ENCODE measurements at regions not wholly inside any gene's neighbourhood (a gene's known extent, or its start where the extent isn't known, plus 50 kb on each side); places are given as distances from the start of the nearest gene placed in this dataset.

DNA sequence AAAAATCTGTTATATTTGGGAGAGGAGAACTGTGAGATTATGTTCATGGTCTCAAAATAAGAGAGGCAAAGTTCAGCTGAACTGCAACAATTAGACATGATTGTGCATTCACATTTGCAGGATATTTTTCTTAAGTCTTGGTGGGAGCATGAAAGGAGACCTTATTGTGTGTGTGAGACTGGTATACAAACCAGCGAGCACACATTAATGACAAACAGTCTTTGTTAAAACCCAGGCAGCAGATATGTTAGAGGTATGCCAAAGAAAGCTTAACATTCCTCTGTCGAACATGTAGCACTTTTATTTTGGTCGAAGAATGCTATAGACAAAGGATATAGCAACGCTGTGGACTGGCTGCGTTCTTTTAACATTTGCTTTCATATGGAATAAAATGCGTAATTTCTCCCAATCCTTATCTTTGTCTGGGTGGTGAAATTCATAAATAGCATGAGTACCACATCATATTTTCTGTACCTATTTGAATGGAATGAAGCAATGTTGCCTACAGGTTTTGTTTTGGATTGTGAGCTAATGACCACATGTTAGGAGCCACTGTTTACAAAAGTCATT is 88.4 kb downstream of the ICOS start:
- Histone ChIP-seq H3K4me1 (ENCODE audit: control insufficient read depth, insufficient read depth, low read depth, low read length) (no peaks in the 10 kb centered on the region), H3K79me1 (replicated peaks; ENCODE audit: low read length, poor library complexity, severe bottlenecking) (no peaks in the 10 kb centered on the region), H4K91ac (ENCODE audit: low read length) (no peak overlapping the region), H2BK5ac (ENCODE audit: low read depth, low read length, poor library complexity, severe bottlenecking) (no peak overlapping the region), H2AK5ac (ENCODE audit: low read length, severe bottlenecking) (no peak overlapping the region), H3K27me3 (ENCODE audit: control insufficient read depth in 1 of 2, insufficient read depth in 1 of 2, low read length in 2 of 2) (peaks cover 0 to 9% of the 10 kb centered on the region in 2 experiments), H3K27ac (ENCODE audit: low read length, poor library complexity, severe bottlenecking) (no peak overlapping the region), H2AFZ (ENCODE audit: low read depth, low read length) (no peak overlapping the region), H3K23ac (ENCODE audit: low read length in 2 of 2) (no peak overlapping the region), H3K4me2 (ENCODE audit: low read length, poor library complexity, severe bottlenecking) (no peak overlapping the region), H3K9ac (ENCODE audit: low read length) (no peak overlapping the region), H3K36me3 (ENCODE audit: control insufficient read depth in 1 of 2, insufficient read depth in 2 of 2, low read depth in 1 of 2, low read length in 2 of 2) (no peaks in the 10 kb centered on the region), H2BK15ac (ENCODE audit: low read depth, poor library complexity, severe bottlenecking) (no peak overlapping the region), H2BK120ac (ENCODE audit: low read depth, low read length) (no peak overlapping the region), H4K8ac (ENCODE audit: low read length) (no peak overlapping the region), H3K14ac (ENCODE audit: low read length in 2 of 2) (no peak overlapping the region), H3K9me3 (ENCODE audit: control insufficient read depth, low read length) (no peaks in the 10 kb centered on the region), H3K4ac (ENCODE audit: low read depth in 1 of 2, low read length in 2 of 2) (no peak overlapping the region), H2BK12ac (ENCODE audit: low read length in 2 of 2) (no peak overlapping the region), H3K4me3 (ENCODE audit: insufficient read depth in 1 of 2, low read depth in 1 of 2, low read length in 2 of 2) (no peak overlapping the region), H3K18ac (ENCODE audit: low read depth in 1 of 2, low read length in 2 of 2) (no peak overlapping the region)
- WGBS = 87% methylated on average over 6 of the region's 6 CpGs
- DNase-seq = no peak

- Histone ChIP-seq H3K4me2 (ENCODE audit: low read length, poor library complexity, severe bottlenecking) (no peak overlapping the region), H4K91ac (ENCODE audit: low read length) (no peak overlapping the region), H3K9ac (ENCODE audit: low read length) (no peak overlapping the region), H3K36me3 (ENCODE audit: control insufficient read depth in 1 of 2, insufficient read depth in 2 of 2, low read depth in 1 of 2, low read length in 2 of 2) (no peaks in the 10 kb centered on the region), H2AK5ac (ENCODE audit: low read length, severe bottlenecking) (no peak overlapping the region), H3K23ac (ENCODE audit: low read length in 2 of 2) (no peak overlapping the region), H2BK15ac (ENCODE audit: low read depth, poor library complexity, severe bottlenecking) (no peak overlapping the region), H3K27ac (ENCODE audit: low read length, poor library complexity, severe bottlenecking) (no peak overlapping the region), H3K79me1 (replicated peaks; ENCODE audit: low read length, poor library complexity, severe bottlenecking) (no peaks in the 10 kb centered on the region), H2BK5ac (ENCODE audit: low read depth, low read length, poor library complexity, severe bottlenecking) (no peak overlapping the region), H3K27me3 (ENCODE audit: control insufficient read depth in 1 of 2, insufficient read depth in 1 of 2, low read length in 2 of 2) (peaks cover 0 to 9% of the 10 kb centered on the region in 2 experiments), H3K4ac (ENCODE audit: low read depth in 1 of 2, low read length in 2 of 2) (no peak overlapping the region), H3K9me3 (ENCODE audit: control insufficient read depth, low read length) (no peaks in the 10 kb centered on the region), H3K18ac (ENCODE audit: low read depth in 1 of 2, low read length in 2 of 2) (no peak overlapping the region), H2BK12ac (ENCODE audit: low read length in 2 of 2) (no peak overlapping the region), H2BK120ac (ENCODE audit: low read depth, low read length) (no peak overlapping the region), H2AFZ (ENCODE audit: low read depth, low read length) (no peak overlapping the region), H3K4me3 (ENCODE audit: insufficient read depth in 1 of 2, low read depth in 1 of 2, low read length in 2 of 2) (no peak overlapping the region), H3K4me1 (ENCODE audit: control insufficient read depth, insufficient read depth, low read depth, low read length) (no peaks in the 10 kb centered on the region), H3K14ac (ENCODE audit: low read length in 2 of 2) (no peak overlapping the region), H4K8ac (ENCODE audit: low read length) (no peak overlapping the region)
- DNase-seq = no peak
- WGBS = 62% methylated on average over 2 of the region's 3 CpGs
Measured at GRCh38 chr2:204026294-204026693, 89.7 kb downstream of the ICOS start.

- H2BK12ac ChIP-seq (ENCODE audit: low read length in 2 of 2) = no peak overlapping the region
- peaks cover 4 to 5% of the 10 kb centered on the region in 2 experiments for H3K27me3 ChIP-seq (ENCODE audit: control insufficient read depth in 1 of 2, insufficient read depth in 1 of 2, low read length in 2 of 2)
- H3K9me3 ChIP-seq (ENCODE audit: control insufficient read depth, low read length) = no peaks in the 10 kb centered on the region
- H2BK120ac ChIP-seq (ENCODE audit: low read depth, low read length) = no peak overlapping the region
- no peak overlapping the region for H2AK5ac ChIP-seq (ENCODE audit: low read length, severe bottlenecking)
- no peak overlapping the region for H3K14ac ChIP-seq (ENCODE audit: low read length in 2 of 2)
- H3K27ac ChIP-seq (ENCODE audit: low read length, poor library complexity, severe bottlenecking) = no peak overlapping the region
- no peak for DNase-seq
- H2BK5ac ChIP-seq (ENCODE audit: low read depth, low read length, poor library complexity, severe bottlenecking) = no peak overlapping the region
- no peaks in the 10 kb centered on the region for H3K36me3 ChIP-seq (ENCODE audit: control insufficient read depth in 1 of 2, insufficient read depth in 2 of 2, low read depth in 1 of 2, low read length in 2 of 2)
- H3K79me1 ChIP-seq (replicated peaks; ENCODE audit: low read length, poor library complexity, severe bottlenecking) = no peaks in the 10 kb centered on the region
- no peak overlapping the region for H3K23ac ChIP-seq (ENCODE audit: low read length in 2 of 2)
- H3K18ac ChIP-seq (ENCODE audit: low read depth in 1 of 2, low read length in 2 of 2) = no peak overlapping the region
- 37% methylated on average over 3 of the region's 3 CpGs for WGBS
- H4K91ac ChIP-seq (ENCODE audit: low read length) = no peak overlapping the region
- H2AFZ ChIP-seq (ENCODE audit: low read depth, low read length) = no peak overlapping the region
- no peak overlapping the region for H4K8ac ChIP-seq (ENCODE audit: low read length)
- H3K4me3 ChIP-seq (ENCODE audit: insufficient read depth in 1 of 2, low read depth in 1 of 2, low read length in 2 of 2) = no peak overlapping the region
- no peak overlapping the region for H3K4ac ChIP-seq (ENCODE audit: low read depth in 1 of 2, low read length in 2 of 2)
- H3K9ac ChIP-seq (ENCODE audit: low read length) = no peak overlapping the region
- H3K4me2 ChIP-seq (ENCODE audit: low read length, poor library complexity, severe bottlenecking) = no peak overlapping the region
- no peaks in the 10 kb centered on the region for H3K4me1 ChIP-seq (ENCODE audit: control insufficient read depth, insufficient read depth, low read depth, low read length)
- no peak overlapping the region for H2BK15ac ChIP-seq (ENCODE audit: low read depth, poor library complexity, severe bottlenecking)
Measured at GRCh38 chr2:204027091-204027490, 90.5 kb downstream of the ICOS start.

GRCh38 chr2:204030322-204030721 is 93.8 kb downstream of the ICOS start:
- DNase-seq = no peak
- Histone ChIP-seq H2AFZ (ENCODE audit: low read depth, low read length) (no peak overlapping the region), H2BK15ac (ENCODE audit: low read depth, poor library complexity, severe bottlenecking) (no peak overlapping the region), H2AK5ac (ENCODE audit: low read length, severe bottlenecking) (no peak overlapping the region), H3K4me2 (ENCODE audit: low read length, poor library complexity, severe bottlenecking) (no peak overlapping the region), H3K27me3 (ENCODE audit: control insufficient read depth in 1 of 2, insufficient read depth in 1 of 2, low read length in 2 of 2) (peaks cover 4 to 5% of the 10 kb centered on the region in 2 experiments), H3K79me1 (replicated peaks; ENCODE audit: low read length, poor library complexity, severe bottlenecking) (no peaks in the 10 kb centered on the region), H3K23ac (ENCODE audit: low read length in 2 of 2) (no peak overlapping the region), H3K4me1 (ENCODE audit: control insufficient read depth, insufficient read depth, low read depth, low read length) (no peaks in the 10 kb centered on the region), H3K4ac (ENCODE audit: low read depth in 1 of 2, low read length in 2 of 2) (no peak overlapping the region), H2BK12ac (ENCODE audit: low read length in 2 of 2) (no peak overlapping the region), H3K27ac (ENCODE audit: low read length, poor library complexity, severe bottlenecking) (no peak overlapping the region), H3K4me3 (ENCODE audit: insufficient read depth in 1 of 2, low read depth in 1 of 2, low read length in 2 of 2) (no peak overlapping the region), H2BK120ac (ENCODE audit: low read depth, low read length) (no peak overlapping the region), H3K14ac (ENCODE audit: low read length in 2 of 2) (no peak overlapping the region), H3K18ac (ENCODE audit: low read depth in 1 of 2, low read length in 2 of 2) (no peak overlapping the region), H3K9ac (ENCODE audit: low read length) (no peak overlapping the region), H4K91ac (ENCODE audit: low read length) (no peak overlapping the region), H4K8ac (ENCODE audit: low read length) (no peak overlapping the region), H3K36me3 (ENCODE audit: control insufficient read depth in 1 of 2, insufficient read depth in 2 of 2, low read depth in 1 of 2, low read length in 2 of 2) (no peaks in the 10 kb centered on the region), H3K9me3 (ENCODE audit: control insufficient read depth, low read length) (no peaks in the 10 kb centered on the region), H2BK5ac (ENCODE audit: low read depth, low read length, poor library complexity, severe bottlenecking) (no peak overlapping the region)
- 85% methylated on average over 2 of the region's 2 CpGs for WGBS

Measured in mesenchymal stem cell (in vitro differentiated cells and primary cell).